Stimulated activated naive CD4-positive, alpha-beta T cell (primary cell): ENCODE measurements at regions not wholly inside any gene's neighbourhood (a gene's known extent, or its start where the extent isn't known, plus 50 kb on each side); places are given as distances from the start of the nearest gene placed in this dataset.
"Not testable (repeated sequence)": the region's sequence is repeated elsewhere in the genome, so short reads cannot be mapped to it uniquely, and the experiment has no call there.

Experiments
- DNase-seq, 6 experiments: peaks; one replicate each; lab custom pipeline; 2025; lab: John Stamatoyannopoulos, UW

DNA sequence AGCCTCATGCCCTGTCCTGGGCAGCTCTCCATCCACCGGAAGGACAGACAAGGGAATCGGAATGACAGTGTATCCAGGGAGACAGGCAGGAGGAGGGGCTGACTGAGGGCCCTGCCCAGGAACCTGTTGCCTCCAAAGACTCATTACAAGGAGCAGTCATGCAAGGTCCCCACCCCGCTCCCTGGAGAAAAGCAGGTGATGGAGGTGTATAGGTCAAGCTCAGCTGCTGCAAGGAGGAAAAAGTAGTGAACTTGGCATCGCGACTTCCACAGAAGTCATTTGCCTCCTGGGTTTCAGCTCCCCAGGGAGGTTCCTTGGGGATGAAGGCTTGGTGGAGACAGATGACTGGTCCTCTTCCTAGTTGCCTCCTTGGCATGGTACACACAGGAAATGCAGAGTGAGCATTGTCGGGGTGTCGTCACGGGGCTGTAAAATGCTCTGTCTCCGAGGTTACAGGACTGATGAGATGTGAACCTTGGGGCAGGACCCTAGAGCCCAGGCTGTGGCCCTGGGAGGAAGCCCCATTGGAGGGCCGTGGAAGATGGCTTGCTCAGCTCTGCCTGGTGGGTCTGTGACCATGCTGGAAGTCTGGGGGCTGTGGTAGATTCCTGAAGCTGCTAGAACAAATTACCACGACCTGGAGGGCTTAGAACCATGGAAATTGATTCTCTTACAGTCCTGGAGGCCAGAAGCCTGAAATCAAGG, 219.6 kb upstream of the C1orf174 start:
- DNase-seq: no peak

- DNase-seq: no peak
These were observed 220.7 kb upstream of the C1orf174 start for GRCh38 chr1:4120557-4121292.

DNA sequence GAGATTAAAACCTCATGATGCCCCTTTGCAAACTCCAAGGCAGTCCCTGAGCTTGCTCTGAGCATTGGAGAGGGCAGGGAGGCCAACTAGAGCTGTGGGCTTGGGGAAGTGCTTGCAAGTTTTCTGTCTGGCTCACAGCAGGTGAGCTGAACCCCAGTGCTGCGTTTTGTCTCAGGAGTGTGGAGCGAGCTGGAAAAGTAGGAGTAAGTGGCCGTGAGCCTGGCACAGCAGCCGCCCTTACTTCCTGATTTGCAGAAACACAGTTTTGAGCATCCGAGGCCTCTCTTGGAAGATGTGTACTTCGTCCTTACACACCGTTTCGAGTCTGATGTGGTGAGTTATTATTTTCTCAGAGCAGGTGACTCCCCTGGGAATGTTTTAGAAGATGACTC, 221.2 kb upstream of the C1orf174 start:
- DNase-seq: no peak

DNA sequence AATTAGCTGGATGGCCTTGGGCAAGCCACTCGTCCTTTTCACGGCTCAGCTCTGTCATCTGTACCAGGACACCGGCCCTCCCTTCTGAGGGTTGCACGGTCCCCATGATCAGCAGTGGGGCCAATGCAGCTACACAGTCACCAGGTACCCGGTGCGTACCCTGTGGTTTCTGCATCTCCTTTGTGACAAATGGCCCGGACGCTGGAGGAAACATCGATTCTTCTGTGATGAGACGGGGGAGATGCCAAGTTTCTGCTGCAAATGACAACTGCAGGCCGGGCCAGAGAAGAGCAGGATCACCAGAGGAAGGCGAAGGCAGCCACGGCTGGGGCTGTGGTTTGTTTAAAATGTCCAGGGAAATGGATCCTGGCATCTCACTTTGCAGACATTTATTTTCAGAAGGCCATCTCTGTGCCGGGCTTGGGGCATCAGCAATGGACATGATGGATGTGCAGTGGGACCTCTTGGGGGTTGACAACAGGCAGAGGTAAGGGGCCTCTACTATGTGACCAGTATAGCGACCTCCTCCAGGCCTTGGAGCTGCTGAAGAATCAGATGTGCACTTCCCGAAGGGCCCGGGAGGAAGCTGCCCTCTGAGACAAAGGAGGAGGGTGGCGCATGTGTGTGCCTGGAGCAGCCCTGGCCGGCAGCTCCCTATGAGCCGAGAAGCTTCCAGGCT, 221.9 kb upstream of the C1orf174 start:
- DNase-seq: no peak

DNA sequence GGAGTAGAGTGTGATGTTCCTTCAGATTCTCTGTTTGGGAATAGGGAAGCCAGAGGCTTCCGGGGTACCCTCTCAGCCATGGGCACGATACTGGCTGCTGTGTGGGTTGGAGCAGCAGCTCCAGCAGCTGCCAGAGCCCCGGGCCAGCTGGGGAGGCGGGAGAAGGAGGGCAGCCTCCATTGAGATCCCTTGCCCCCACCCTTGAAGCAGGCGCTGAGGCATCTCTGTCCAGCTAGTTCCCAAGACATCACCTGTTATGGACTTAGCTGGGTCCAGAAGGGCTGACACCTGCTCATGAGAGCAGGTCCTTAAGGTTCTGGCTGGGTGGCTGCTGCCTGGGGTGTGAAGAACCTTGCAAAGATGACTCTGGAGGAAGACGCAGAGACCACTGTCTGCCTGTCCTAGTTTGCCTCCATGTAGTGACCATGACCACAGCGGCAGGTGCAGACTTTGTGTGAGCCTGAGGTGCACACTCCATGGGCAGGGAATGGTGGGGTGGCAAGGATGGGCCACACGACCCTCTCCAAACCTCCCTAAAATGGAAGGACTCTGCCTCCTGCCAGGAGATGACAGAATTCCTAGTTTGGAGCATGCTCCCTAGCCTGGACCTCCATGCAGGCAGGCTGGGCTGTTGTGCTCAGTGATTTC, 222.6 kb upstream of the C1orf174 start:
- DNase-seq: no peak

- no peak for DNase-seq
These were observed 224.6 kb upstream of the C1orf174 start for GRCh38 chr1:4124631-4125145.

GRCh38 chr1:4126251-4126650, 226.2 kb upstream of the C1orf174 start:
- no peak for DNase-seq

DNA sequence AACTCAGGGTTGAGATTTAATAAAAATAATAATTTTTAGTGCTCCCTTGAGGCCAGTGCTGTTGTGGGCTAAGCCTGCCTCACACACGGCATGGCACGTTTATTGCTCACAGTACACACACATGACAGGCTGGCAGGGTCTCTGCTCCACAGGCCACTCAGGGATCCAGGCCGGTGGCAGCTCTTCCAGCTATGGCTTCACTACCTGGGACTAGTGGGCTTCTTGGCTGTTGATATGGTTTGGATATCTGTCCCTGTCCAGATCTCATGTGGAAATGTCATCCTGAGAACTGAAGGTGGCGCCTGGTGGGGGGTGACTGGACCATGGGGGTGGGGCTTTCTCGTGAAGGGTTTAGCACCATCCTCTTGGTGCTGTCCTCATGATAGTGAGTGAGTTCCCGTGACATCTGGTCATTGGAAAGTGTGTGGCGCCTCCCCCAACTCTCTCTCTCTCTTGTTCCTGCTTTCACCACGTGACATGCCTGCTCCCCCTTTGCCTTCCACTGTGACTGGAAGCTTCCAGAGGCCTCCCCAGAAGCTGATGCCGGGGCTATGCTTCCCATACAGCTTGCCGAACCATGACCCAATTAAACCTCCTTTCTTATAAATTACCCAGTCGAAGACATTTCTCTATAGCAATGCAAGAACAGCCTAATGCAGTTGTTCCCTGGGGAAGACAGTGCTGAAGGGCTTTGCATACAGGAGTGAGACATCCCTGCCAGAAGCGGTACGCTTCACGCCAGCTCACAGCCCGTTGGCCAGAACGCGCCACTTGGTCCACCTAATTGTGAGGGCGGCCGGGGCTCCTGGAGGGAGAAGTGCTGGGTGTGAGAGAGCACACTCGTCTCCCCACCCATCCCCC, 226.9 kb upstream of the C1orf174 start:
- no peak for DNase-seq

- no peak for DNase-seq
These were observed 227.6 kb upstream of the C1orf174 start for GRCh38 chr1:4127592-4128140.

DNA sequence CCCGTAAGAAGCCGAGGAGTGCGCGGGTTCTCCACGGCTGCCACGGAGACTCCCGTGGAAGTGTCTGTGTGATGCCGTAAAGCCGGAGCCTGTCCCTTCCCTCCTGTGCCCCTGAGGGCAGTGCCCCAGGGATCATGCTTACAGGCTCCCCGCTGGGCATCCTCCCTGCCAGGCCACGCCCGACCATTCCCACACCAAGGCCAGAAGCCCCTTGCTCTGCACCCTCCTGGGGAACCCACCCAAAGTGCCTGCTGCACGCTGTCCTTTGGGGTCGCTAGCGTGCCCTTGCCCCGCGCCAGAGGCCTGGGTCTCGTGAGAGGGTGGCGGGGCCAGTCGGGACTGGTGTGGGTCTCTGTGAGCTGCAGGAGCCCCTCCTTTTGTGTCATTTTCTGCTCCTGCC, 228.5 kb upstream of the C1orf174 start:
- no peak for DNase-seq

- DNase-seq: no peak
These were observed 229.6 kb upstream of the C1orf174 start for GRCh38 chr1:4129693-4130092.

DNA sequence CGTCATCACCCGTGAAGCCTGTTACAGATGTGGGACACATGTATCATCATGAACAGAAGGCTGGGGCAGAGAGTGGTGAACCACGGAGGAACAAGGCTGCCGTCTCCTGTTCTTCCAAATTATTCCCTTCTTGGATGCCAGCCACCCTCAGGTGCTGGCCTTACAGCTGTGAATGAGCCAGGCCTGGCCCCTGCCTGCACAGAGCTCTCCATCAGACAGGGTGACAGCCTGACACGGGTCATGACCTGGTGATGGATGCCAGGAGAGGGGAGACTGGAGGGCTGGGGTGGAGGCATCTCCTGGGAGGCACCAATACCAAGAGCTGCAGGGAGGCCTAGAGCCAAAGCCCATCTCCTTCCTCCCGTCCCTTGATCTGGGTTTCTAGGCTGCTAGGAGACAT, 230.0 kb upstream of the C1orf174 start:
- no peak for DNase-seq

GRCh38 chr1:4131734-4132133, 231.7 kb upstream of the C1orf174 start:
- DNase-seq: no peak

GRCh38 chr1:4132352-4133296, 232.6 kb upstream of the C1orf174 start:
- no peak for DNase-seq

DNA sequence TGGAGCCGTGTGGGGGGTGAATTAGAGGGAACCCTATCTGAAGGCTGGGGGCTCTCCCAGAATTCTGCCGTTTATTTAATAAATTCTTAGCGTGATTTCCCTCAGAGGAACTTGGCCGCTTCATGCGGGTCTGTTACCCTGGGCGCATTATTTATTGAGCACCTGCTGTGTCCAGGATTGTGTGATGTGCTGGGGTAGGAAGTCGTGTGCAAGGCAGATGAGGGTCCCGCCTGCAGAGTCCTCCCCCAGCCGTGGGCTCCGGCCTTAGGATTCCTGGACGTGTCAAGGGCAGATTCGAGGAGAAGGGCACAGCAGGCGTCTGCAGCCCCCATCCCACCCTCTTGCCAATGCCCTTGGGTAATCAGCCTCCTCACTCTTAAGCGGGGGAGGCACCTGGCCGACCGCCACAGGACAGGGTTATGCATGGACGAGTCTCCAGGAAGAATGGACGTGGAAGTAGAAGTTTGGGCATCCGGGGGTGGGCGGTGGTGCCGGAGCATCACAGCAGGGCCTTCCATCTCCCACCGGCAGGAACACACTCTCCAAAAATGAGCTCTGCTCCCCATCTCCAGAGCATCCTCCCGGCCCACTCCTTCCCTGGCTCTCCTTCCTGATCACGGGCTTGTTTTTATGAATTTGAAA, 233.3 kb upstream of the C1orf174 start:
- no peak for DNase-seq

DNA sequence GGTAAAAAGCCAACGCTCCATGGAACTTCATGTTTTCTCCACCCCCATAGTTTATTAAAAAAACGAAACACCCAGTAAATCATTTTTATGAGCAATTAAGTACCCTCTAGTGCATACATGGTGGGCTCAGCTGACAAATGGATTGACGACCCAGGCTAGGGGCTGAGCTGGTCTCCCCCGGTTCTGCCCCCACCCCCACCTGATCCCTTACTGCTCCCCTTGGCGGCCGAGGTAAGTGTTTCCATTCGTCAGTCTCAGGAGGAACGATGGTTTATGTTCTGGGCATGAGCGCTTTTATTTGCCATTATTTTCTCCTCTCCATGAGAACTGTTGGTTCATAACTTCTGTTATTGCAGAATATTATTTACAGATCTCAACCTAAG, 233.9 kb upstream of the C1orf174 start:
- DNase-seq: no peak

DNA sequence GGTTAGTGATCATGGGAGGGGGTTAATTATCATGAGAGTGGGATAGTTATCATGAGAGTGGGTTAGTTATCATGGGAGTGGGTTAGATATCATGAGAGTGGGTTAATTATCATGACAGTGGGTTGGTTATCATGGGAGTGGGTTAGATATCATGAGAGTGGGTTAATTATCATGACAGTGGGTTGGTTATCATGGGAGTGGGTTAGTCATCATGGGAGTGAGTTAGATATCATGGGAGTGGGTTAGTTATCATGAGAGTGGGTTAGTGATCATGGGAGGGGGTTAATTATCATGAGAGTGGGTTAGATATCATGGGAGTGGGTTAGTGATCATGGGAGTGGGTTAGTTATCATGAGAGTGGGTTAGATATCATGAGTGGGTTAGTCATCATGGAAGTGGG, 235.8 kb upstream of the C1orf174 start:
- DNase-seq: not testable (repeated sequence)

- no peak for DNase-seq
These were observed 237.7 kb upstream of the C1orf174 start for GRCh38 chr1:4137621-4138415.

DNA sequence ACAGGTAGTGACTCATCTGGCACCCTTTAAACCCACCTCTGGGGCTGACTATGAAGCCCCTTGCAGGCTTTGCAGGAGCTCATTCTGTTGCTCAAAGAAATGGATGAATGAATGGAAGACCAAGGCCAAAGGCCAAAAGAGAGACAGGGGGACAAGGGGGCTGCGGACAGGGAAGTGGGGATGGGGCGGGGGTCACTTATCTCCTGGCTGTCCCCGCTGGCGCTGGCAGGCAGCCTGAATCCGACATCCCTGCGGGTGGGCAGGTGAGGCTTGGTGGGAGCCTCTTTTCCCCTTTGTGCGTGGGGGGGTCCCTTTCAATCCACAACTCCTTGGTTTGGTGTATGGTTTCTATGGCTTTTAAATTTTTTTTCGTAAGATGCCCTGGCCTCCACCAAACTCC, 239.6 kb upstream of the C1orf174 start:
- no peak for DNase-seq
